Erythroblast (primary cell): ENCODE measurements at regions not wholly inside any gene's neighbourhood (a gene's known extent, or its start where the extent isn't known, plus 50 kb on each side); places are given as distances from the start of the nearest gene placed in this dataset.

Source experiments
- DNase-seq, 2 experiments: peaks; one replicate each; lab custom pipeline; 2025; lab: John Stamatoyannopoulos, UW
- GATA1 ChIP-seq: IDR thresholded peaks from 2 replicates; pipeline ENCODE4 v1.6.1; 2011; ENCODE audit warnings: low read depth, mild to moderate bottlenecking, control low read depth, low read length, moderate library complexity
- POLR2A ChIP-seq: IDR thresholded peaks from 2 replicates; pipeline ENCODE4 v1.6.1; 2011; ENCODE audit warnings: mild to moderate bottlenecking, low read length

DNA sequence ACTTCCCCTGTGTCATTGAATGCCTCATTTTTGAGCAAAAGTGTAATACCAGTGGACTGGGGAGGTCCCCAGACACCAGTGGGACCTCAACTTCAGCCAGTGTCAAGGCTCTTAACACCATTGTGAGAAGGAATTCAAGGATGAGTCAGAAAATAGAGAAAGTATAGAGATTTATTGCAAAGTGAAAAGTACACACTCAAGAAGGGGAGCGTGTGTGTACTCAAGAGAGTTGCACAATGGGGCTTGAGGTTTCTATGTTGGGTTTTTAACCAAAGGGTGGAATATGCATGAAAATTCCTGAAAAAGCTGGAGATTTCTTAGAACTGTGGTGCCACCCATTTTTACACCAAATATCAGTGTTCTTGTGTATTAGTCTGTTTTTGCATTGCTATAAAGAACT lies 81.9 kb downstream of the ADCYAP1 start:
- DNase-seq: no peak
- TF ChIP-seq POLR2A: no peak

DNA sequence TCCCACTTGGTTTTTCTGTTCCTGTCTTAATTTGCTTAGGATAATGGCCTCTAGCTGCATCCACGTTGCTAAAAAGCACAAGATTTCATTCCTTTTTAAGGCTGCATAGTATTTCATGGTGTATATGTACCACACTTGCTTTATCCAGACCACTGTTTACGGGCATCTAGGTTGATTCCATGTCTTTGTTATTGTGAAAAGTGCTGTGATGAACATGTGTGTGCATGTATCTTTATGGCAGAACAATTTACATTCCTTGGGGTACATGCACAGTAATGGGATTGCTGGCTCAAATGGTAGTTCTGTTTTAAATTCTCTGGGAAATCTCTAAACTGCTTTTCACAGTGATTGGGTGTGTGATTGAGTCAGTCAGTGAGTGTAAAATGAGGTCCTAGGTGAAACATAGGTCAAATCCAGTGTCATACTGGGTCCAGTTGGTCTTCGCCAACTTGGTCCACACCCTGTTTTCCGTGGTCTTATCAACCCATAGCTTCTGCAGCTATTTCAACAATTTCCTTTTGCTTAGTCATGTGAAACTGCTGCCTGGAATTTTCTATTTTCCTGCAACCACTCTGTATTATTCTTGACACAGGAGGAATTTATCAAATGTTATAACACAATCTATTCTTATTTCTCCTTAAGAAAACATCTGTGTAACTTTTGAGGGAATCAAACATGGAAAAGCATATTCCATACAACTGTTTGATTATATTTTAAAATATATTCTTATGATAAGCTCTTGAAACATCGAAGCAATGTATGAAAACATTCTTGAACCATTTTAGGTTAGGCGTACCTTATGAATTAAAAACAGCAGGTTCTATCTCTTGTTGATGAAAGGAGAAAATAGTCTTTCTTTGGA lies 82.9 kb downstream of the ADCYAP1 start:
- TF ChIP-seq POLR2A (no peak), GATA1 (no peak)
- DNase-seq: peak; percentile 53 to 58

DNA sequence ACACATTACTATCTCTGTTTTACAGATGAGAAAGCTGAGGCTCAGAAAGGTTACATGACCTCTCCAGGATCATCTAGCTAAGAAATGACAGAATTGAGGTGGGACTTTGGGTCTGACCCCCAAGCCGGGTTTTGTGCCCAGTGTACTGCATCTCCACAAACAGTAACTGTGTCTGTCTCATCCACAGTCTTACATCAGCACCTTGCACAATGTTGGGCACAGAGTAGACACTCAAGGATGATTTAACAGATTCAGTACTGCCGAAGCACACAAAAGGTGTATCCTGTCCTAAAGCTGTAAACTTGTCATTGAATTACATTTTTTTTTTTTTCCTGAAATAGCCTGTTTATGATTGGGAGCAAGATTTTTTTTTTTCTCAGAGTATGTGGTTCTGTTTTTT lies 84.8 kb downstream of the ADCYAP1 start:
- TF ChIP-seq POLR2A (no peak), GATA1 (no peak)
- DNase-seq: peak in 1 of 2 experiments; percentile 40

GRCh38 chr18:990197-990596 lies 85.5 kb downstream of the ADCYAP1 start:
- no peak for TF ChIP-seq POLR2A
- no peak for TF ChIP-seq GATA1
- no peak for DNase-seq

DNA sequence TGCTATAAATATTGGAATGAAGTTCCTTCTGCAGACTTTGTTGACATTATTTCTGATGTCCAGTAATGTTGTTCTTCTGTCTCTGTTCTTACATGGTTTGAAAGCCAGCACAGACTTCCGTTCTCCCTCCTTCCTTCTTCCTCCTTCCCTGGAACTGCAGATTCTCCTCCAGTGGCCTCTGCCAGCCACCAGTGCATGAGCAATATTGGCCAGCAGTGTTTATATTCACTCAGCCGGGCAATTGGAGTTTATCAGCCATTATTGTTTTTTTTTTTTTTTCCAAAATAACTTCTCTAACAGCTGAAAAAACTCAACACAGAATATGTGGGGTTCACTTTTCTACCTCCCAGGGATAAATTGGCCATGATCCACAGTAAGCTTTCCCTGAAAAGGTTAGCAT lies 86.8 kb downstream of the ADCYAP1 start:
- TF ChIP-seq POLR2A: no peak
- TF ChIP-seq GATA1: no peak
- DNase-seq: no peak

GRCh38 chr18:993560-993959 lies 88.9 kb downstream of the ADCYAP1 start:
- DNase-seq: no peak
- no peak for TF ChIP-seq POLR2A
- no peak for TF ChIP-seq GATA1

- TF ChIP-seq POLR2A (no peak), GATA1 (no peak)
- DNase-seq: no peak
Observed at GRCh38 chr18:995629-996028, 91.0 kb downstream of the ADCYAP1 start.

DNA sequence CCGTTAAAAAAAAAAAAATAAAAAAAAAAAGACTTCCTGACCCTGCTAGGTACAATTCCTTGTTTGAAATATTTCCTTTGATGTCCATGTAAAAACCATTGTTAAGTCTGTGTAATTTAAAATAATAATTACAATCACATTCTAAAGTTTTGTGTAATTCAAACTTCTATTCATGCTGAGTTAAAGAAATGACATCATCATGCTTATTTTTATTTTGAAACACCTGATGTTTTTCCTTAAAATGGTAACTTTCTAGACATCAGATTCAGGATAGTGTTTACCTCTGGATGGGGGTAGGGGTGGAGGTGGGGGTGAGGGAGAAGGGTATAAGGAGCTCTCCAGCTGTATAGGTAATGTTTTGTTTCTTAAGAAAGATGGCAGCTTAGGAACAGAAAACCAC lies 92.8 kb downstream of the ADCYAP1 start:
- no peak for DNase-seq
- TF ChIP-seq POLR2A: no peak
- no peak for TF ChIP-seq GATA1

- DNase-seq: no peak
- TF ChIP-seq GATA1: no peak
- TF ChIP-seq POLR2A: no peak
Observed at GRCh38 chr18:998936-999335, 94.3 kb downstream of the ADCYAP1 start.

- DNase-seq: no peak
Observed at GRCh38 chr18:1002653-1003178, 98.0 kb downstream of the ADCYAP1 start.

GRCh38 chr18:1003499-1003898 lies 98.8 kb downstream of the ADCYAP1 start:
- no peak for TF ChIP-seq GATA1
- no peak for TF ChIP-seq POLR2A

More at GRCh38 chr18:1002653-1003178, 98.0 kb downstream of the ADCYAP1 start:
- TF ChIP-seq POLR2A (no peak), GATA1 (no peak)

DNA sequence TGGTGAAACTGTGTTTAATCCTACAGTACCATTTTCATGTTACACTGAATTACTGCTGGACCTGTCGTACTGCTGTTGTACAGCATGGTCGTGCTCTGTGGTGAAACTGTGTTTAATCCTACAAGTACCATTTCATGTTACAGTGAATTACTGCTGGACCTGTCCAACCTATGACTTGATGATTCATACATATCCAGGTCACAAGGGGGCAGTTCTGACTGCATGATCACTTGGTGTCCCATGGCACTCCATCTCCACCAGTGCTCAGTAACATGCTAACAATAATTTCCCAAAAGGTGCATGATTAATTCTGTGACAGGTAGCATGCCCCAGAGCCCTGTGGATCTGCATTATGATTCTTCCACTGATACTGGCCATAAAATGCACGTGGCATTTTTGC lies 101.6 kb downstream of the ADCYAP1 start:
- TF ChIP-seq GATA1 (no peak), POLR2A (no peak)
- DNase-seq: no peak

More at GRCh38 chr18:1003499-1003898, 98.8 kb downstream of the ADCYAP1 start:
- DNase-seq: no peak

- TF ChIP-seq GATA1 (no peak), POLR2A (no peak)
- no peak for DNase-seq
Observed at GRCh38 chr18:1006965-1007364, 102.3 kb downstream of the ADCYAP1 start.

DNA sequence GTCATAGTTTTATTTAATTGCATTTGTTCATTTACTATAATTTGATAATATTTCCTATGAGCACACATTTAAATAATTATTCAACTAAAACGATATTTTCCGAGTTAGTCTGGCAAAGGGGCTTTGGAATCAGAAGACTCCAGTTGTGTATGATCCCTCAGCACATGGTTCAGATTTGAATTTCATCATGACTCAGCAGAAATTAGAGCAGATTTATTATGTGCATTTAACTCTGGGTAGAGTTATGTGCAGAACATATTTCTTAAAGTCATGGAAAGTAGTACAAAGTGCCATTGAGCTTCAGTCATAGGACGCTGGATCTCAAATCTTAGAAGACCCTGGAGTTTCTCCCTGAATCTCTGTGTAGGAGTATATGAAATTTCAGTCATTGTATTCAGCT lies 106.7 kb downstream of the ADCYAP1 start:
- TF ChIP-seq POLR2A: no peak
- TF ChIP-seq GATA1: no peak
- DNase-seq: peak in 1 of 2 experiments; percentile 12
